K562 (cell line): ENCODE measurements at regions not wholly inside any gene's neighbourhood (a gene's known extent, or its start where the extent isn't known, plus 50 kb on each side); places are given as distances from the start of the nearest gene placed in this dataset.

ENCODE experiments used
- ATAC-seq: fragments of 200-7000 bp; cut with Tn5 transposase; 3 replicates; pipeline ENCODE4 v1.9.1; 2020; ENCODE audit warnings: moderate library complexity
- BruUV-seq: library from RNA; stranded (reverse); fragments of 400-500 nt; replicated peaks from 2 replicates; lab custom pipeline; 2021; lab: Mats Ljungman, UMichigan
- CTCF ChIA-PET: fragments of 300-600 bp; formaldehyde crosslinking; extraction: SDS; loops from one replicate; lab custom pipeline; 2021; ENCODE audit warnings: low intra/inter-chr PET ratio; lab: Yijun Ruan, JAX
- POLR2A ChIA-PET: fragments of 300-600, 350-650 bp; sonication (Branson Sonifier 250); formaldehyde crosslinking; extraction: SDS; loops from one replicate; lab custom pipeline; 2021; ENCODE audit warnings: antibody characterized with exemption, inconsistent platforms; lab: Yijun Ruan, JAX
- DNase-seq, 4 experiments: peaks; one replicate each; pipeline versions ENCODE4 v3.0.0 to v3.0.0-alpha.2; 2011 to 2018; ENCODE audit warnings: low spot score in 3 of 4, mixed read lengths in 3 of 4; ENCODE audit errors: extremely low read depth in 1 of 4
- FAIRE-seq: peaks from 2 replicates; lab custom pipeline; 2011; peaks lifted over from hg19 to GRCh38; lab: Jason Lieb, UNC
- H2AFZ ChIP-seq: 2 replicates; pipeline ENCODE4 v1.6.0; 2011; ENCODE audit warnings: low read depth, low read length, control low read depth, inconsistent platforms
- H3K27ac ChIP-seq: fragments of 200-600 bp; 3 replicates; pipeline ENCODE4 v1.8.0; 2011; ENCODE audit warnings: low read depth, mild to moderate bottlenecking, control low read depth, inconsistent platforms, low read length, moderate library complexity, mixed read lengths; ENCODE audit errors: extremely low read depth
- H3K27me3 ChIP-seq, 2 experiments: fragments of 300-600 bp in 1 of 2; 2 replicates in 1 of 2; 3 replicates in 1 of 2; pipeline versions ENCODE4 v1.6.0 to v1.8.0; 2011; ENCODE audit warnings: inconsistent platforms in 2 of 2, low read length in 2 of 2, mild to moderate bottlenecking in 1 of 2, mixed read lengths in 1 of 2, moderate library complexity in 1 of 2; ENCODE audit not compliant: control insufficient read depth in 2 of 2, insufficient read depth in 2 of 2
- H3K36me3 ChIP-seq: fragments of 300-600 bp; 3 replicates; pipeline ENCODE4 v1.8.0; 2011; ENCODE audit warnings: mild to moderate bottlenecking, low read length, inconsistent platforms; ENCODE audit not compliant: control insufficient read depth, insufficient read depth
- H3K4me1 ChIP-seq, 2 experiments: fragments of 200-600 bp in 1 of 2; replicated peaks in 1 of 2; 2 replicates in 1 of 2; 3 replicates in 1 of 2; pipeline versions ENCODE4 v1.5.1 to v1.8.0; 2011; ENCODE audit warnings: inconsistent platforms in 2 of 2, low read length in 2 of 2, mild to moderate bottlenecking in 1 of 2, mixed read lengths in 1 of 2, moderate library complexity in 1 of 2; ENCODE audit not compliant: control insufficient read depth in 2 of 2, insufficient read depth in 2 of 2
- H3K4me2 ChIP-seq: 2 replicates; pipeline ENCODE4 v1.6.1; 2011; ENCODE audit warnings: low read length, control low read depth, inconsistent platforms, mixed read lengths; ENCODE audit not compliant: insufficient read depth
- H3K4me3 ChIP-seq: fragments of 200-600 bp; sonication (generic), shearing (Covaris generic); 2 replicates; pipeline ENCODE4 v1.5.1; 2016; ENCODE audit warnings: control low read depth, inconsistent platforms
- H3K79me2 ChIP-seq: fragments of 200-600 bp; 3 replicates; pipeline ENCODE4 v1.8.0; 2011; ENCODE audit warnings: low read length, inconsistent platforms; ENCODE audit not compliant: control insufficient read depth, insufficient read depth
- H3K9ac ChIP-seq, 2 experiments: 2 replicates each; pipeline versions ENCODE4 v1.6.0 to v1.6.1; 2011; ENCODE audit warnings: low read depth in 2 of 2, low read length in 2 of 2, control low read depth in 1 of 2, inconsistent platforms in 1 of 2, mild to moderate bottlenecking in 1 of 2, mixed read lengths in 1 of 2; ENCODE audit not compliant: insufficient read depth in 1 of 2
- H3K9me1 ChIP-seq: one replicate; pipeline ENCODE4 v1.6.0; 2011; ENCODE audit warnings: inconsistent platforms, mild to moderate bottlenecking, low read length, moderate library complexity; ENCODE audit not compliant: control insufficient read depth, insufficient read depth
- H3K9me3 ChIP-seq: replicated peaks from 2 replicates; pipeline ENCODE4 v1.5.1; 2011; ENCODE audit warnings: low read depth, low read length, inconsistent platforms; ENCODE audit not compliant: control insufficient read depth, insufficient read depth
- H4K20me1 ChIP-seq: replicated peaks from 2 replicates; pipeline ENCODE4 v1.6.1; 2011; ENCODE audit warnings: low read length, inconsistent platforms, mixed read lengths; ENCODE audit not compliant: control insufficient read depth, insufficient read depth
- HDAC1 ChIP-seq, 2 experiments: fragments of 450-650 bp; IDR thresholded peaks; 2 replicates each; pipeline ENCODE4 v1.6.1; 2016 to 2017; ENCODE audit warnings: inconsistent platforms in 1 of 2, mild to moderate bottlenecking in 1 of 2, moderate library complexity in 1 of 2
- HNRNPLL ChIP-seq: fragments of 200-400 bp; formaldehyde crosslinking; IDR thresholded peaks from 2 replicates; pipeline ENCODE4 v1.6.1; 2017; ENCODE audit warnings: low read length, low read depth, mild to moderate bottlenecking; ENCODE audit not compliant: poor library complexity, severe bottlenecking
- MCM3 ChIP-seq: fragments of 450-650 bp; IDR thresholded peaks from 2 replicates; pipeline ENCODE4 v1.6.1; 2016
- MCM7 ChIP-seq, 2 experiments: fragments of 450-650 bp; IDR thresholded peaks; 2 replicates each; pipeline ENCODE4 v1.6.1; 2016 to 2018
- WGBS: fragments of 100-300 bp; shearing (Covaris generic); methylation state at CpG from one replicate; pipeline ENCODE4 v1.1.6; 2016; ENCODE audit warnings: low coverage, mixed read lengths; ENCODE audit not compliant: insufficient coverage; ENCODE audit errors: missing lambda C conversion rate; 5-methylcytosine and 5-hydroxymethylcytosine counted together
- in situ Hi-C: fragments of 300-500 bp; cut with MboI; formaldehyde crosslinking; loops from 4 replicates; pipeline ENCODE4 v1.15.0; 2018; ENCODE audit warnings: inconsistent platforms, mixed read lengths
- intact Hi-C: fragments of 100-400 bp; cut with micrococcal nuclease; formaldehyde crosslinking; loops from 2 replicates; pipeline ENCODE4 v1.14.2; 2022

DNA sequence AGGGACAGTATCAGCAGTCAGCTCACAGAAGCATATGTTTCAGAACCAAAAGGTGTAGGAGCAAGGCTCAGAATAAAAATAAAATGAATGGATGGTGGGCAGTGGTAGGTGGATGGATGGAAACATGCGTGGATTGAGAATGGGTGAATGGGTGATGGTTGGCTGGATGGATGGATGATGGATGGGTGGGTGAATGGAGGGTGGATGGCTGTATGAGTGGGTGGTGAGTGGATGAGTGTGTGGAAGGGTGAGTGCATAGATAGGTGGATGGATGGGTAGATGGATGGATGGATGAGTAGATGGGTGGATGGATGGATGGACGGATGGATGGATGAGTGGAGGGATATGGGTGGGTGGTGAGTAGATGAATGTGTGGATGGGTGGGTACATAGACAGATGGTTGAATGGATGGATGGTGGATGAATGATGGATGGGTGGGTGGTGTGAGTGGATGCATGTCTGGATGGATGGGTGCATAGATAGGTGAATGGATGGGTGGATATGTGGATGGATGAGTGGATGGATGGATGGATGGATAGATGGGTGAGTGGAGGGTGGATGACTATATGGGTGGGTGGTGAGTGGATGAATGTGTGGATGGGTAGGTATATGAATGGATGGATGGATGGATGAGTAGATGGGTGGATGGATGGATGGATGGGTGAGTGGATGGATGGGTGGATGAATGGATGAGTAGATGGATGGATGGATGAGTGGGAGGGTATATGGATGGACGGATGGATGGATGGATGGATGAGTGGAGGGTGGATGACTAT lies 164.2 kb downstream of the C9orf50 start:
- Histone ChIP-seq H3K27me3 (no peaks in the 10 kb centered on the region; a peak in 1 of 5 replicates), H3K79me2 (no peaks in the 10 kb centered on the region), H3K9me3 (no peaks in the 10 kb centered on the region), H2AFZ (no peak overlapping the region), H4K20me1 (no peaks in the 10 kb centered on the region), H3K36me3 (no peaks in the 10 kb centered on the region), H3K9ac (0 out of 4 replicates have a peak overlapping the region, but pooled peaks of 1 of the 2 experiments have one; percentile 75), H3K4me2 (no peak overlapping the region)
- DNase-seq, result no peak
- POLR2A ChIA-PET, result no interaction called here
- no peak for ATAC-seq
- in situ Hi-C loops, result loop anchor here (5.0 kb wide), 1 partner anchor 39 kb away; no protein-coding TSS in a partner anchor
- intact Hi-C loops, result no loop called here
- BruUV-seq, result no TSS peak
- TF ChIP-seq HNRNPLL (no peak), MCM3 (0 out of 2 replicates have a peak, but pooled peaks have one; percentile 62), HDAC1 (IDR thresholded peaks at IDR 0.05) (peak in 1 of 2 experiments; percentile 40; a peak in 1 of 4 replicates), MCM7 (IDR thresholded peaks at IDR 0.05) (0 out of 4 replicates have a peak, but pooled peaks of 1 of the 2 experiments have one; percentile 53)
- TF ChIP-seq, all 486 proteins: peak for 3
- CTCF ChIA-PET, result no interaction called here
- Histone ChIP-seq H3K27ac (no peak overlapping the region), H3K4me1 (peaks cover 30 to 38% of the 10 kb centered on the region in 2 experiments), H3K4me3 (no peak overlapping the region), H3K9me1 (no peaks in the 10 kb centered on the region)
- FAIRE-seq, result peak; percentile 29
- WGBS, result 8% methylated on average over 3 of the region's 3 CpGs
